Muscle layer of colon (tissue), 2 donors: ENCODE measurements at regions not wholly inside any gene's neighbourhood (a gene's known extent, or its start where the extent isn't known, plus 50 kb on each side); places are given as distances from the start of the nearest gene placed in this dataset.
"Not testable (repeated sequence)": the region's sequence is repeated elsewhere in the genome, so short reads cannot be mapped to it uniquely, and the experiment has no call there.

ENCODE experiments used
- H3K27ac ChIP-seq: one replicate; pipeline ENCODE4 v1.7.0; 2013; ENCODE audit warnings: low read depth, mild to moderate bottlenecking, low read length, moderate library complexity
- H3K27me3 ChIP-seq, 2 donors: one replicate each; pipeline ENCODE4 v1.7.0; 2013; ENCODE audit warnings: low read length in 2 of 2, mild to moderate bottlenecking in 2 of 2; ENCODE audit not compliant: insufficient read depth in 2 of 2, control insufficient read depth in 1 of 2
- H3K36me3 ChIP-seq: one replicate; pipeline ENCODE4 v1.7.0; 2013; ENCODE audit warnings: mild to moderate bottlenecking, low read length; ENCODE audit not compliant: insufficient read depth
- H3K4me1 ChIP-seq: one replicate; pipeline ENCODE4 v1.7.0; 2013; ENCODE audit warnings: mild to moderate bottlenecking, low read length; ENCODE audit not compliant: insufficient read depth
- H3K4me3 ChIP-seq, 2 donors: one replicate each; pipeline ENCODE4 v1.7.0; 2013; ENCODE audit warnings: low read length in 2 of 2, low read depth in 1 of 2, mild to moderate bottlenecking in 1 of 2, moderate library complexity in 1 of 2
- H3K9ac ChIP-seq: one replicate; pipeline ENCODE4 v1.7.0; 2013; ENCODE audit warnings: low read length
- H3K9me3 ChIP-seq: one replicate; pipeline ENCODE4 v1.7.0; 2013; ENCODE audit warnings: mild to moderate bottlenecking, low read length
- donor health status: abdominal sarcoma.
- donor health status: Adenocarcinoma of cecum.

DNA sequence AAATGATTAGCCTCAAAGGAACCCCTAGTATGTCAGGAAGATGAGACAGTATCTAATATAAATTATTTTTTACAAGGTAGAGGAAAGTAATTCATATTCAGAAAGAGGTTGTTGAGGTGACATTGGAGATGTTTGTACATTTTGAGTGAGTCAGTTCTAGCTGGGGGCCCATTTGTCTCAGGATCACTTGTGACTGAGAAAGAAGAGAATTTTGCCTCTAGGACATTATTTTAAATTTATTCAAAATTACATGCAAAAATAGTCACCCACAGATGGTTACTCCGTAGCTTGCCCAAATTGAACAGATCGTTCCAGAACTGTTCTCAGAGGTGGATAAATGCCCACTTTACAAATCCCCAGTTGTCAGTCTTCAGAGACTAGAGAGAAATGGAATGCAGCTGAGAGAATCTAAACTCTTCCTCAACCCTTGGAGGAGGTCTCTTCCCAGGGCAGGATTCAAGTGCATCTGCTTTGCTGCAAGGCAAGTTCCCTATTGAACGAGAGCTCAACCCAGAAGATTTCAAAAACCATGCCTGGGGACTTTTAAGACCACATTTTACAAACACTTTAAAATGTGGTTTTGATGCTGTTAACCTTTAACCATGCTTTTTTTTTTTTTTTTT is 987.8 kb upstream of the ADAMTS5 start:
- no peak overlapping the region for H3K9ac ChIP-seq
- no peaks in the 10 kb centered on the region for H3K36me3 ChIP-seq
- H3K9me3 ChIP-seq, result no peaks in the 10 kb centered on the region
- no peaks in the 10 kb centered on the region for H3K4me1 ChIP-seq
- no peaks in the 10 kb centered on the region for H3K27me3 ChIP-seq
- no peak overlapping the region for H3K27ac ChIP-seq
- no peak overlapping the region for H3K4me3 ChIP-seq

DNA sequence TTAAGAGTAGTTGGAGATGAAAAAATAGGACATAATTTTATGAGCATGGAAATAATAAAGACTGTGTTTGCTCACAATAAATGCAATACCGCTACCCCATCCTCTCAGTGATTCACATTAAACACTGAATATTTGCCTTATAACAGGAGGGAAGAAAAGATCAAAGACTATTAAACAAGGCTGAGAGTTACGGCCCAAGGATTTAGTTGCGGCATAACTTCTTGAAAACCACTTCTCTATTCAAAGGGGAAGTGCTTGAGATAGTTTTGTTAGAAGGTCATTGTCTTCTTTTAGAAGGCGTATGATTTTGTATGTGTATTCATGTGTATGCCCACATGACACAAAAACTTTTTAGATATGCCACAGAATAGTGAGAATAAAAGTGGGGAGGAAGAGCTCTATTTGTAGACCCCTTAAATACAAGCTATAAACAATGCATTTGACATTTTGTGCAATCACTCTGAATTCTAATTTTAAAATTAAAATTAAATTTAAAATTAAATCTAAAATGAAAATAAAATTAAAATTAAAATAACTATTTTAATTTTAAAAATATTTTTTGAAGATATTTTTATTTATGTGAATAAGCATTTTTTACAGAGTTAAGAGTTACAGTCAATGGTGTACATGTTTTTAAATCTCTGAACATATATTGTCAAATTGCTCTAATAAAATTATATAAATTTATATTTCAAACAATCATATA is 986.6 kb upstream of the ADAMTS5 start:
- Histone ChIP-seq H3K27ac (no peak overlapping the region), H3K36me3 (no peaks in the 10 kb centered on the region), H3K27me3 (no peaks in the 10 kb centered on the region), H3K9me3 (no peaks in the 10 kb centered on the region), H3K9ac (no peak overlapping the region), H3K4me3 (no peak overlapping the region), H3K4me1 (no peaks in the 10 kb centered on the region)

DNA sequence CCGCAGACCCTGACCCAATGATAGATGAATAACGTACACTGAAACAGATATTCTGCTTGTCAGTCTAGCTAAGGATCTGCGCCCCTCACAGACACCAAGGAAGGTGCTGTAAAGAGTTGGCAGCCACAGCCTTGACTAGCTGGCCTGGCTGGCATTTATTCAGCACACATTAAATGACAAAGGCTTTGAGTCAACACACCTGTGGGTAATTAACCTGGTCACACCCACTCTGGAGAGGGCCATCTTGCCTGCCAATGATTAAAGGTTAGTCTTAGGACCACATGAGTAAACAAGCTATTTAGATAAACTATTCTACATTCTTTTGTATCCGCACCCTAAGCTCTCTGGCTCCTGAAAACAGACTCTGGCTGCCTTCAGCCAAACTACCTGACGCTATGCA is 982.2 kb upstream of the ADAMTS5 start:
- not testable (repeated sequence) for H3K4me1 ChIP-seq, H3K36me3 ChIP-seq

DNA sequence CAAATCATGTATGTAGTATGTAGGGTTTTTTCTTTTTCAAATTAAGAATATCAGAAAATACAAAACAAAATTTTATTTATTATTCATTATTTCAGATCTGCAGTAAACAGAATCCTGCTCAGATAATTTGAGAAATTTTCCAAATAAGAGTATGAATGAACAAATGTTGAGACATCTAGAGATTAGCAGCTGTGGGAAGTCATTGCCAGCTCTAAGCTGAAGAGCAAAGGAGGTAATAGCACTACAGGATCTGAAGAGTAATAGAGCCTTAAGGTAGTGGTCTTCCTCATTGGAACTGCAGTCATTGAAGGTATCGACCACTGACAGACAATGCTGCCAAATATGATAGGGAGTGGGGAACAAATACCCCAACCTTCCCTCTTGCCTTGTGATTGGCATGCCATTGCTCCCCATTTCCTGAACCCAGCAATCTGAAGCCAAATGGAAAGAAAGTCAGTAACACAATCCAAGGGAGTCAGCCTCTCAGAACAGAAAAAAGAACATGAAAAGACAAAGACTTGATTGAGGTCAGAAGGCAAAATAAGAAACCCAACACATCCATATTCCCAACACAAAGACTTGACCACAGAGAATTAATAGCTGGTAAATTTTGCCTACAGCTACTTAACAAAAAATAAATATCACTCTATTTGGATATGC is 963.4 kb upstream of the ADAMTS5 start:
- not testable (repeated sequence) for H3K9me3 ChIP-seq, H3K27me3 ChIP-seq

More for the DNA sequence above, 982.2 kb upstream of the ADAMTS5 start:
- H3K27ac ChIP-seq, H3K9me3 ChIP-seq, H3K9ac ChIP-seq, H3K27me3 ChIP-seq, H3K4me3 ChIP-seq: not testable (repeated sequence)

DNA sequence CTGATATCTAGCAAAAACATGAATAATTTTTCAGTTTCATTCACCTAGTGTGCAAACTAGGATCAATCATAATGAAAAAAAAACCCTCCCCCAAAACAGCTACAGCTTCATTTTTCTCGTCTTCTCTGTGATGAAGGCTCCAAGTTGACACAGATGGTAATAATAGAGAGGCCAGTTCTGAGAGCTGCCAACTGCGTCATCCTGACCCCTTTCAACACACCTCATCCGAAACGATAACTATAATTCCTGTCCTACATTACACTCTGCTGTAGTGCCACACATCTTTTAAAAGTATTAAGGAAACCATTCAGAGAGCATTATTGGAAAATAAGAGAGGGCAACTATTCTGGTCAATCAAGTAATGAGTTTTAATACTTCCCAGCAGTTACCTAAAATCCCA is 962.3 kb upstream of the ADAMTS5 start:
- H3K9ac ChIP-seq, H3K4me1 ChIP-seq, H3K9me3 ChIP-seq, H3K27me3 ChIP-seq, H3K4me3 ChIP-seq, H3K27ac ChIP-seq, H3K36me3 ChIP-seq: not testable (repeated sequence)

More for the DNA sequence above, 963.4 kb upstream of the ADAMTS5 start:
- not testable (repeated sequence) for H3K9ac ChIP-seq, H3K4me1 ChIP-seq, H3K27ac ChIP-seq, H3K36me3 ChIP-seq, H3K4me3 ChIP-seq

DNA sequence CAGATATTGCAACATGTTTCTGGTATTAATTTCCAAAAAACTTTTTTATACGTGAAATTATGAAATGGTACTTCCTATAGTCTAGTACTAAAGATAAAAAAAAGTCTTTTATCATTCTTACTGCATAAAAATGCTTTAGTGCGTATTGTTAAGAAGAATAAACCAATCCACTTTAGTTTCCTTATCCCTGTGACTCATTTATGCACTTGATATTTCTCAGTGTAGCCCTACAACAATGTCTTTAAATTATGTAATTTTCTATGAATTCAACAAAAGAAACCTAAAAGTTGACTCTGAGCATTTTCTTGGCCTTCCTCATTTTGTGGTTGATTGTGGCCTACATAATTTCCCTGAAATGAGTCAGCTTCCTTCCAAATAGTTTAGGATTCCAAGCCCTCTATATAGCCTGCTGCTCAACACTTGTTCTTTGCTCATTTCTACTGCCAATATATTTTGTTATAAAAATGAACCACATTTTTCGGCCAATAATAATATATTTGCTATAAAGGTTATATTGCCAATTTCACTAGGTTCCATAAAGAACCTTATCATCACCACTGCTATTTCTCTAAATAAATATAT is 961.7 kb upstream of the ADAMTS5 start:
- not testable (repeated sequence) for H3K4me1 ChIP-seq, H3K27me3 ChIP-seq, H3K9me3 ChIP-seq, H3K9ac ChIP-seq, H3K27ac ChIP-seq, H3K36me3 ChIP-seq, H3K4me3 ChIP-seq

DNA sequence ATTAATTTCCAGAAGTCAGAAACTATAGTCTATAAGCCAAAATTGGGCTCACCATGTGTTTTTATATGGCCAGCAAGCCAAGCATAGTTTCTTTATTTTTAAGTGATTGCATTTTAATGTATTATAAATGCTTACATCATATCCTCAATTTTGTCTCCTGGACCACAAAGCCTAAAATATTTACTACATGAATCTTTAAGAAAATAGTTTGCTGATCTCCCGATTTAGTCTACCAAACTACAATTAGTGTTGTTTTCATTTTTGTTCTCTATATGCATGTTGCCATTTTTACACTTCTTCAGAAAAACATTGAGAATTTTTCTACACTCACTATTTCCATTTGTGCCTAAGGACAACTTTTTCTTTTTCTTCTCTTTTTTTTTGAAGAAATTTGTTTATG is 954.5 kb upstream of the ADAMTS5 start:
- not testable (repeated sequence) for H3K27me3 ChIP-seq, H3K36me3 ChIP-seq, H3K4me3 ChIP-seq, H3K27ac ChIP-seq, H3K4me1 ChIP-seq, H3K9me3 ChIP-seq, H3K9ac ChIP-seq

DNA sequence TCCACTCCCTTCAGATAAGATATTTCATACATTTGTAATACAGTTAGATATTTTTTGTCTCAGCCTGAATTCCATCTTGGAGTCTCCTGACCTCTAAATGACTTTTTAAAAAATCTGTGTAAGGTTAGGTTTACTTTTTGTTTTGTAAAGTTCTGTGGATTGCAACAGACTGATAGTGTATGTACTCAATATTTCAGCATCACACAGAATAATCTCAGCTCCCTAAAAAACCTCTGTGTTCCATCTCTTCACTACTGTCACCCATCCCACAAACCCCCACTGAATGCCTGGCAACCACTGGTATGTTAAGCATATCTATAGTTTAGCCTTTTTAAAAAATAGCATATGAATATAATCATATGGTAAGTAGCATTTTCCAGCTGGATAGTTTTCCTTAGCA is 951.1 kb upstream of the ADAMTS5 start:
- H3K27ac ChIP-seq, H3K9ac ChIP-seq, H3K4me3 ChIP-seq, H3K9me3 ChIP-seq, H3K36me3 ChIP-seq, H3K27me3 ChIP-seq, H3K4me1 ChIP-seq: not testable (repeated sequence)

DNA sequence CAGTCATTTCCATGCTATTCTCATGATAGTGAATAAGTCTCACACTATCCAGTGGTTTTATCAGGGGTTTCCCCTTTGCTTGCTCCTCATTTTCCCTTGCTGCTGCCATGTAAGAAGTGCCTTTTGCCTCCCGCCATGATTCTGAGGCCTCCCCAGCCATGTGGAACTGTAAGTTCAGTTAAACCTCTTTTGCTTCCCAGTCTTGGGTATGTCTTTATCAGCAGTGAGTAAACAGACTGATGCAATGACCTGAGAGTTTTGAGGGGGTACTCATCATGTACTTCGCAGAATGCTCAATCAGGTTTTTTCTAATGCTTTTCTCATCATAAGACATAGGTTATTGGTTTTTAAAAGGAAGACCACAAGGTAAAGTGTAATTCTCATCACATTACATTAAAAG is 949.4 kb upstream of the ADAMTS5 start:
- H3K9me3 ChIP-seq, H3K27ac ChIP-seq, H3K27me3 ChIP-seq, H3K36me3 ChIP-seq, H3K4me3 ChIP-seq, H3K4me1 ChIP-seq, H3K9ac ChIP-seq: not testable (repeated sequence)

DNA sequence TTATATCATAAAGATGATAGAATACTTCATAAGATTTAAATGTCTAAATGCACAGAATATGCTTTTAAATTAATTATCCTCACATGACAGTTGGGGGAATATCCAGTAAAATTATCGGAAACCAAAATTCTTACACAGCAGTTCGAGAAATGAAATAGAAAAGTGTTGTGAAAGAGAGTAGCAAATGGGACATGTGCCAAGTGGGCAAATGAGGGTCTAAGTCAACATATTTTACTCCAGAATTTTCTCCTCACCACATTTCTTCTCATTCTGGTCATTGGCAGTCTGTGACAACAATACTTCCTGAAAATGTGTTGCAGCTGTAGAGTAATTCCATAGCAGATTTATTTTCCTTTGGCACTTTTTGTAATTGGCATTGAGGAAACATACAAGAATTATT is 945.2 kb upstream of the ADAMTS5 start:
- not testable (repeated sequence) for H3K27me3 ChIP-seq, H3K9me3 ChIP-seq, H3K9ac ChIP-seq, H3K36me3 ChIP-seq, H3K27ac ChIP-seq, H3K4me3 ChIP-seq, H3K4me1 ChIP-seq

DNA sequence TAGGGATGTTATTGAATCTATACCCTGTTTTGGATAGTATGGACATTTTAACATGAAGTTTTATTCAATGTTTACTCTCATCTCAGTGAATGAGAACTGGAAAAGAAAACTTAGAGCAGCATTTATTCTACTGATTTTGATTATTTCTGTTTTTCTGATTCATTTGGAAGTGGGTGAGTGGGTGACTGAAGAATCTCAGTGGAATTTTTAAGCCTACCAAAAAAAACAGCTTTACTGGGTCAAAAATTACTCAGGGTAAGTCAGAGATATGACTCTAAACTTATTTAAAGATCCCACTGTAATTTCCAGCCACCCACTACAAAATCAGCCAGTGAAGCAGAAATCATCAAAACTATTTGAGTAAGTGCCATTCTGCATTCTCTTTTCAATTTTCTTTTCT is 942.6 kb upstream of the ADAMTS5 start:
- not testable (repeated sequence) for H3K9me3 ChIP-seq, H3K36me3 ChIP-seq, H3K9ac ChIP-seq, H3K27me3 ChIP-seq, H3K27ac ChIP-seq, H3K4me3 ChIP-seq, H3K4me1 ChIP-seq

DNA sequence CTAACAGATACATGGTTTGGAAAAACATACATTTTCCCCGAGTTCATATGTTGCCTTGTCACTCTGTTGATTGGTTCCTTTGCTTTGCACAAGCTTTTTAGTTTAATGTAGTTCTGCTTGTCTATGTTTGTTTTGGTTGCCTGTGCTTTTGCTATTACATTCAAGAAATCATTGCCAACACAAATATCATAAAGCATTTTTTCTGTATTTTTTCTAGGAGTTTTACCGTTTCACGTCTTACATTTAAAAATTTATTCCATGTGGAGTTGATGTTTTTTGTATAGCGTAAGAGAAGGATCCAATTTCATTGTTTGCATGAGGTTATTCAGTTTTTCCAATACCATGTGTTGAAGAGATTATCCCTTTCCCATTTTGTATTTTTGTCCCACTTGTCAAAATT is 941.9 kb upstream of the ADAMTS5 start:
- H3K27ac ChIP-seq, H3K9ac ChIP-seq, H3K27me3 ChIP-seq, H3K36me3 ChIP-seq, H3K4me3 ChIP-seq, H3K9me3 ChIP-seq, H3K4me1 ChIP-seq: not testable (repeated sequence)
